Kidney (tissue), 13 donors: ENCODE measurements at regions not wholly inside any gene's neighbourhood (a gene's known extent, or its start where the extent isn't known, plus 50 kb on each side); places are given as distances from the start of the nearest gene placed in this dataset.

Source experiments
- DNase-seq, 5 donors: peaks; one replicate each; pipeline ENCODE4 v3.0.0-alpha.2; 2013 to 2020
- FAIRE-seq: peaks from 2 replicates; lab custom pipeline; 2012; peaks lifted over from hg19 to GRCh38; lab: Jason Lieb, UNC
- H3K27ac ChIP-seq, 2 donors: one replicate each; pipeline ENCODE4 v1.7.0; 2013; ENCODE audit warnings: low read depth in 2 of 2, low read length in 2 of 2, inconsistent platforms in 1 of 2
- H3K27me3 ChIP-seq: one replicate; pipeline ENCODE4 v1.7.1; 2013; ENCODE audit warnings: low read length, inconsistent platforms; ENCODE audit not compliant: control insufficient read depth, insufficient read depth
- H3K36me3 ChIP-seq, 3 donors: one replicate each; pipeline versions ENCODE4 v1.7.0 to v1.7.1; 2013; ENCODE audit warnings: low read length in 3 of 3, control low read depth in 1 of 3, inconsistent platforms in 1 of 3; ENCODE audit not compliant: insufficient read depth in 3 of 3, control insufficient read depth in 2 of 3
- H3K4me1 ChIP-seq, 3 donors: one replicate each; pipeline versions ENCODE4 v1.7.0 to v1.7.1; 2013; ENCODE audit warnings: low read length in 3 of 3, inconsistent platforms in 1 of 3, low read depth in 1 of 3; ENCODE audit not compliant: control insufficient read depth in 2 of 3, insufficient read depth in 2 of 3
- H3K4me3 ChIP-seq, 3 donors: one replicate each; pipeline versions ENCODE4 v1.7.0 to v1.8.1; 2013; ENCODE audit warnings: low read length in 3 of 3, control low read depth in 1 of 3, inconsistent platforms in 1 of 3
- H3K9ac ChIP-seq, 3 donors: one replicate each; pipeline versions ENCODE4 v1.7.0 to v1.7.1; 2013; ENCODE audit warnings: low read length in 3 of 3, control low read depth in 1 of 3, inconsistent platforms in 1 of 3
- H3K9me3 ChIP-seq, 3 donors: one replicate each; pipeline versions ENCODE4 v1.7.0 to v1.7.1; 2013; ENCODE audit warnings: low read length in 3 of 3, control low read depth in 1 of 3, inconsistent platforms in 1 of 3; ENCODE audit not compliant: control insufficient read depth in 2 of 3, insufficient read depth in 1 of 3
- intact Hi-C: fragments of 100-400 bp; cut with DNase I; formaldehyde crosslinking; loops from one replicate; pipeline ENCODE4 v1.11.1; 2022
- TF ChIP-seq, protein P1 (sequence below): IDR thresholded peaks from 3 replicates; pipeline ENCODE4 v1.5.1; 2012; ENCODE audit warnings: mild to moderate bottlenecking, moderate library complexity, borderline replicate concordance; ENCODE audit not compliant: insufficient read depth; ENCODE audit errors: extremely low read depth
- donor health status: control.
- donor health status: control.
- donor health status: control.
- donor health status: control.
- donor health status: control.
- donor health status: DM: yes; HTN: yes; CAD: no.
- donor health status: Normal renal cell carcinoma (clear cell type).

DNA sequence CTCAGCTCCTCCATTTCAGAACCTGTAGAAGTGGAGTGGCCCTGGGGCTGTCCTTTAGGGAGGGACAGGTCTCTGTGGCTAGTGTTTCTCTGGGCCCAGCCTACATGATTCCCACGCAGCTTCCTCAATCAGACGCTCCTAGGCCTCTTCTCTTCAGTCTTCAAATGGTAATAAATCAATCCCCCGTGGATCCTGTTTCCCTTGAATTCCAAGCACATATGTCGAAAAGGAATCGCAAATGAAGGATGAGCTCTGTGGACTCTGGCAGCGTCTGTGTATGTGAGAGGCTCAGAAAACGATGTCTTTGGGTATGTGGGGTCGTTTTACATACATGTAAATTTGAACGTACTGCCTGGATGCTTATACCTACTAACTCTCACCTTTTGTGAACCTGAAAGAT lies 98.5 kb upstream of the ST8SIA3 start:
- Histone ChIP-seq H3K27ac (no peak overlapping the region), H3K27me3 (no peaks in the 10 kb centered on the region), H3K9me3 (no peaks in the 10 kb centered on the region), H3K9ac (no peak overlapping the region), H3K4me3 (no peak overlapping the region), H3K36me3 (no peaks in the 10 kb centered on the region), H3K4me1 (no peaks in the 10 kb centered on the region)
- DNase-seq (no peak), FAIRE-seq (no peak)
- intact Hi-C loops = no loop called here
- TF ChIP-seq, protein P1, sequence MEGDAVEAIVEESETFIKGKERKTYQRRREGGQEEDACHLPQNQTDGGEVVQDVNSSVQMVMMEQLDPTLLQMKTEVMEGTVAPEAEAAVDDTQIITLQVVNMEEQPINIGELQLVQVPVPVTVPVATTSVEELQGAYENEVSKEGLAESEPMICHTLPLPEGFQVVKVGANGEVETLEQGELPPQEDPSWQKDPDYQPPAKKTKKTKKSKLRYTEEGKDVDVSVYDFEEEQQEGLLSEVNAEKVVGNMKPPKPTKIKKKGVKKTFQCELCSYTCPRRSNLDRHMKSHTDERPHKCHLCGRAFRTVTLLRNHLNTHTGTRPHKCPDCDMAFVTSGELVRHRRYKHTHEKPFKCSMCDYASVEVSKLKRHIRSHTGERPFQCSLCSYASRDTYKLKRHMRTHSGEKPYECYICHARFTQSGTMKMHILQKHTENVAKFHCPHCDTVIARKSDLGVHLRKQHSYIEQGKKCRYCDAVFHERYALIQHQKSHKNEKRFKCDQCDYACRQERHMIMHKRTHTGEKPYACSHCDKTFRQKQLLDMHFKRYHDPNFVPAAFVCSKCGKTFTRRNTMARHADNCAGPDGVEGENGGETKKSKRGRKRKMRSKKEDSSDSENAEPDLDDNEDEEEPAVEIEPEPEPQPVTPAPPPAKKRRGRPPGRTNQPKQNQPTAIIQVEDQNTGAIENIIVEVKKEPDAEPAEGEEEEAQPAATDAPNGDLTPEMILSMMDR = no peak

DNA sequence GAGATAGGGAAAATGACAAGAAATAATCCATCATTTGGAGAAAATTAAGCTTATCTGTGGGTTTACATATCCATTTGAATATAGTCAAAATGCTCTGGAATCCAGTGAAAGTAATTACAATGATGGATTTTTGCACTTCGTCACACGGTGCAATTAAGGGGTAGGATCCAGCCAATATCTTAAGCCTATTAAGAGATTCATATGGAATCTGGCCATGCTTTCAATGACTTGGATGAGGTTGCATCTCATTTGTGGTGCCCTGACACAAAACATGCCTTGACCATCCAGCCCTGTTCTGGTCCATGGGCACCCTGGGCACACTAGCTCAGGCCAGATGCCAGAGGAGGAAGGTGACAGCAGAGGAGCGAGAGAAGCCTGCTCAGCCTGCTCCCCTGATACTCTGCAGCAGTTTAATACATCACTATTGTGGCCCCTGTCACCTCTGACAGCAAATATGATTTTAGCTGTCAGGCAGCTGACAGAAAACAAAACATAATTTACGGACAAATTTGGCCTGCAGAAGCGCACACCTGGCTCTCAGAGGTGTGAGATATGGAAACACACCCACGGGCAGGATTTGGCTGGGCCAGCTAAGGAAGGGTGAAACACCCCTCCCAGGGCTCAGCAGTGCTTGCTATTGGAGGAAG lies 94.1 kb upstream of the ST8SIA3 start:
- DNase-seq (no peak), FAIRE-seq (no peak)
- no peaks in the 10 kb centered on the region for H3K9me3 ChIP-seq
- no peaks in the 10 kb centered on the region for H3K36me3 ChIP-seq
- H3K27ac ChIP-seq = no peak overlapping the region
- H3K4me3 ChIP-seq = no peak overlapping the region
- H3K27me3 ChIP-seq = no peaks in the 10 kb centered on the region
- TF ChIP-seq, protein P1 = no peak
- intact Hi-C loops = no loop called here
- no peak overlapping the region for H3K9ac ChIP-seq
- H3K4me1 ChIP-seq = no peaks in the 10 kb centered on the region

DNA sequence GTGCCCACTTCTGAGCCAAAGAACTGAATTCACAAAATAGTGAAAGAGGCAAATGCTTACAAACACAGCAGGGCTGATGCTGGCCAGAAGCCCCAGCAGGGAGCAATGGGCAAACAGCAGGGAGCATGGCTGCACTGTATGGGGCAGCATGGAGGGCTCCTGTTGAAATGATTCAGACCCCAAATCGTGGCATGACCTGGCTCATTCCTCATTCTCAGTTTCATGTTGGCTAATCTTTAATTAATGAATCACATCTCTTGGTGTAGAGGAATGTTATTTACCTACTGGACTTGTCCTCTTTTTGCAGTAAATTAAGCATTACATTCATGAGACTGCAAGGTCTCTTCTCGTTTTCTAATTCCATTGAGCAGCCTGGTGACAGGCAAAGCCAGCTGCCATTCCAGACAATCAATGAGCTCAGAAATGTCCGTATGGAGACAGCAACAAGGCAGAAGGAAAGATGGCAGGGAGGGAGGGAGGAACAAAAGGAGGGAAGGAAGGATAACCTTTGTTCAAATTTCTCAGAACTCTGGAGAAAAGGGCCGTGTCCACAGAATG lies 84.9 kb upstream of the ST8SIA3 start:
- FAIRE-seq (no peak), DNase-seq (no peak)
- no peaks in the 10 kb centered on the region for H3K36me3 ChIP-seq
- intact Hi-C loops = no loop called here
- TF ChIP-seq, protein P1 = no peak
- no peak overlapping the region for H3K27ac ChIP-seq
- H3K9ac ChIP-seq = no peak overlapping the region
- no peak overlapping the region for H3K4me3 ChIP-seq
- H3K9me3 ChIP-seq = no peaks in the 10 kb centered on the region
- no peaks in the 10 kb centered on the region for H3K27me3 ChIP-seq
- no peaks in the 10 kb centered on the region for H3K4me1 ChIP-seq

DNA sequence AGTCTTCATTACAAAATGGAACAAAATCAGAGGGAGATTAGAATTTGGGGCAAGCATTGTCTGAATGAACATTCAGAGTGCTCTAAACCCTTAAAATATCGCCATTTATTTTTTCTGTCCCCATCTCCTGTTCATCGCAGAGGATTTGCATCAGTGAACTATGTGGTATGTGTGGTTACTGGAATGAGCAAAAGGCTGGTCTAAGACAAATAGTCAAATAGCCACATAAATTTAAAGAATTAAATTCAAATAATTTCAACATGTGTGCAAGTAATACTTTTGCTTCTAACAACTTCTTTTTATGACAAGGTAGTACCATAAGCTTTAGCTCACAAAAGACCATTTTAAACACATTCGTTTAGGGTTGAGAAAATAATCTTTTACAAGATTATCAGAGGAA lies 82.6 kb upstream of the ST8SIA3 start:
- no peaks in the 10 kb centered on the region for H3K9me3 ChIP-seq
- H3K27ac ChIP-seq = no peak overlapping the region
- TF ChIP-seq, protein P1 = no peak
- no peaks in the 10 kb centered on the region for H3K4me1 ChIP-seq
- FAIRE-seq (no peak), DNase-seq (no peak)
- intact Hi-C loops = no loop called here
- no peaks in the 10 kb centered on the region for H3K27me3 ChIP-seq
- no peaks in the 10 kb centered on the region for H3K36me3 ChIP-seq
- H3K9ac ChIP-seq = no peak overlapping the region
- no peak overlapping the region for H3K4me3 ChIP-seq
